ENCODE measurements at regions not wholly inside any gene's neighbourhood (a gene's known extent, or its start where the extent isn't known, plus 50 kb on each side); places are given as distances from the start of the nearest gene placed in this dataset.

DNA sequence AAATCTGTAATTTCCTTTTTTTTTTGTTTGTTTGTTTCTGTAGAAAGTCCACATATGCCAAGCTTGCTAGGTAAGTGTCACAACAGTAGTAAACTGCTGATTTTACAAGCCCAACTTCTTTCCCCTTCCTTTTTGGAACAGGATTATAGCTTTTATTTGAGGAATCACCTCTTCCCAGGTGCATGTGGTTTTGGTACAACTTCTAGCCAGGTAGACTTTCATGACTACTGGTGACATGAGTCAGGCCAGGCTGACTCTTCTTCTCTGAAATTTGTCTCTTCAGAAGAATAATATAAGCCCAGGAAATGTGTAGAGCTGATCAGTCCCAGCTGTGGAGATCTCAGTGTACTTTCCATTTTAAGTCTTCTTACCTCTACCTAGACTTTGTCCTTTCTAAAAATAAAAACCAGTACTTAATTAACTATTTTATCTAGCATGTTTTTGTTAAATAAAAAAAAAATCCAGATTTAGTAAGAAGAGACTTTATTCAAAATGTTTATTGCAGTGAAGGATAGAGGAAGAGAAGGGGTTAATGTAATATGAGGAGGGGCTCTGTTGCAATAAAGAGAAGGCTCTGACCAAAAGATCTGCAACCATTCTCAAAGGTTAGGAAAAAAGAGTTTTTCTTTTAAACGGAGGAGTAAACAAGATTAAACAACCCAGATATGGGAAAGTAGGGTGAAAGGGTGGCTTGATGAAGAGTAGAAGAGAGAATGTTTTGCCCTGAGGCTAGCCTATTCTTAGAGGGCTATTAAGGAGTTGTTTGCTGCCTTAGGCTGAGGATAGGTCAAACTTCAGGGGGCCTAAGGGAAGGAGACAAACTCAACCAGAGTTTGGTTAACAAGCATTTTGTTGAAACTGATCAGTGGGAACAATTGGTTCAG lies 664.2 kb downstream of the SORCS1 start:
- H3K9me2 ChIP-seq (replicated peaks; ENCODE audit: insufficient read depth, low read length), result no peaks in the 10 kb centered on the region
- no peak overlapping the region for H3K9ac ChIP-seq (ENCODE audit: low read length)
- DNase-seq, result no peak
- H3K79me2 ChIP-seq (ENCODE audit: low read length), result no peaks in the 10 kb centered on the region
- H3K27ac ChIP-seq (ENCODE audit: low read length), result no peak overlapping the region
- H3K9me3 ChIP-seq (replicated peaks; ENCODE audit: insufficient read depth, low read length), result no peaks in the 10 kb centered on the region; the same call in 1 of the 2 replicates
- H3F3A ChIP-seq (ENCODE audit: insufficient read depth, low read length), result no peaks in the 10 kb centered on the region
- no peak for TF ChIP-seq EZH2 (optimal IDR thresholded peaks at IDR 0.05; ENCODE audit: low read depth, low read length)
- TF ChIP-seq, protein P1, sequence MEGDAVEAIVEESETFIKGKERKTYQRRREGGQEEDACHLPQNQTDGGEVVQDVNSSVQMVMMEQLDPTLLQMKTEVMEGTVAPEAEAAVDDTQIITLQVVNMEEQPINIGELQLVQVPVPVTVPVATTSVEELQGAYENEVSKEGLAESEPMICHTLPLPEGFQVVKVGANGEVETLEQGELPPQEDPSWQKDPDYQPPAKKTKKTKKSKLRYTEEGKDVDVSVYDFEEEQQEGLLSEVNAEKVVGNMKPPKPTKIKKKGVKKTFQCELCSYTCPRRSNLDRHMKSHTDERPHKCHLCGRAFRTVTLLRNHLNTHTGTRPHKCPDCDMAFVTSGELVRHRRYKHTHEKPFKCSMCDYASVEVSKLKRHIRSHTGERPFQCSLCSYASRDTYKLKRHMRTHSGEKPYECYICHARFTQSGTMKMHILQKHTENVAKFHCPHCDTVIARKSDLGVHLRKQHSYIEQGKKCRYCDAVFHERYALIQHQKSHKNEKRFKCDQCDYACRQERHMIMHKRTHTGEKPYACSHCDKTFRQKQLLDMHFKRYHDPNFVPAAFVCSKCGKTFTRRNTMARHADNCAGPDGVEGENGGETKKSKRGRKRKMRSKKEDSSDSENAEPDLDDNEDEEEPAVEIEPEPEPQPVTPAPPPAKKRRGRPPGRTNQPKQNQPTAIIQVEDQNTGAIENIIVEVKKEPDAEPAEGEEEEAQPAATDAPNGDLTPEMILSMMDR (IDR thresholded peaks at IDR 0.05; ENCODE audit: low read length), result no peak
- TF ChIP-seq EZH2phosphoT487 (IDR thresholded peaks at IDR 0.05; ENCODE audit: low read length), result no peak
- H3K4me3 ChIP-seq (ENCODE audit: low read length), result no peak overlapping the region
- H3K36me3 ChIP-seq (replicated peaks; ENCODE audit: insufficient read depth, low read length), result no peaks in the 10 kb centered on the region
- no peak overlapping the region for H3K4me2 ChIP-seq (ENCODE audit: low read depth, low read length)
- no peak overlapping the region for H2AFZ ChIP-seq (ENCODE audit: low read length)
- no peaks in the 10 kb centered on the region for H3K4me1 ChIP-seq (ENCODE audit: low read length)
- H4K20me1 ChIP-seq (ENCODE audit: insufficient read depth, low read length), result no peaks in the 10 kb centered on the region
- H3K27me3 ChIP-seq (replicated peaks; ENCODE audit: insufficient read depth, low read length), result no peaks in the 10 kb centered on the region

DNA sequence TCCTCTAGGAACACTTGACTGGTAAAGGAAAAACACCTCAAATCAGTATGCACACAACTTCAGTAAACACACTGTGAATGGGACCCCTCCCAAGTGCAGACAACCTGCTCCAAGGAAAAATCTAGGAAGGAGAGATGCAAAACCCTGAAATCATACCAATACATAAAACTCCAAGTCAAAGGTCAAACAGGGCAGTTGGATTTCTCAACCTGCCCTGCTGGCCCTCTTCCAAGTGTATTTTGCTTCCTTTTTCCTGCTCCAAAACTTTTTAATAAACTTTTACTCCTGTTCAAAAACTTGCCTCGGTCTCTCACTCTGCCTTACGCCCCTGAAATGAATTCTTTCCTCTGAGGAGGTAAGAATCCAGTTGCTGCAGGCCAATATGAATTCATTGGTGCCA lies 665.1 kb downstream of the SORCS1 start:
- Histone ChIP-seq H3K4me3 (ENCODE audit: low read length) (no peak overlapping the region), H3K9me2 (replicated peaks; ENCODE audit: insufficient read depth, low read length) (no peaks in the 10 kb centered on the region), H3K27ac (ENCODE audit: low read length) (no peak overlapping the region), H3K79me2 (ENCODE audit: low read length) (no peaks in the 10 kb centered on the region), H3F3A (ENCODE audit: insufficient read depth, low read length) (no peaks in the 10 kb centered on the region), H3K9ac (ENCODE audit: low read length) (no peak overlapping the region), H3K4me1 (ENCODE audit: low read length) (no peaks in the 10 kb centered on the region), H3K36me3 (replicated peaks; ENCODE audit: insufficient read depth, low read length) (no peaks in the 10 kb centered on the region), H3K9me3 (replicated peaks; ENCODE audit: insufficient read depth, low read length) (no peaks in the 10 kb centered on the region; the same call in 1 of the 2 replicates), H3K4me2 (ENCODE audit: low read depth, low read length) (no peak overlapping the region), H3K27me3 (replicated peaks; ENCODE audit: insufficient read depth, low read length) (no peaks in the 10 kb centered on the region), H4K20me1 (ENCODE audit: insufficient read depth, low read length) (no peaks in the 10 kb centered on the region), H2AFZ (ENCODE audit: low read length) (no peak overlapping the region)
- DNase-seq, result no peak
- TF ChIP-seq EZH2 (optimal IDR thresholded peaks at IDR 0.05; ENCODE audit: low read depth, low read length) (no peak), EZH2phosphoT487 (IDR thresholded peaks at IDR 0.05; ENCODE audit: low read length) (no peak)
- TF ChIP-seq, protein P1 (IDR thresholded peaks at IDR 0.05; ENCODE audit: low read length), result no peak

DNA sequence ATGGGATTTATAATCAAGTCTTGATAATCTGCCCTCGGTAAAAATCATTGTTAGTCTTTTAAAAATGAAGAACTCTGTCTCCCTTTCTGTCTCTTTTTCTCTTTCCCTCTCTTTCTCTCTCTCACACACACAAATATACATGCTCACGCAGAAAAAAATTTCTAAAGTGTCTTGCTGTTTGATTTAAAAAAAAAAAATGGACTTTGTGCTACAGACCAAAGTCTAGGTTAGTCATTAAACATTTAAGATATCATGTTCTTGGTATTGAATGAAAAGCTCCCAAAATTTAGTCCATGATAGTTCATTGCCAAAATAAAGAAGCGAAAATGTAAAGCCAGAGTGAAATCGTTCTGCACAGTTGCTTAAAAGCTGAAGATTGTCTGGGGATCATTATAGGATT lies 665.8 kb downstream of the SORCS1 start:
- no peaks in the 10 kb centered on the region for H3K9me2 ChIP-seq (replicated peaks; ENCODE audit: insufficient read depth, low read length)
- no peak for TF ChIP-seq EZH2phosphoT487 (IDR thresholded peaks at IDR 0.05; ENCODE audit: low read length)
- no peak for TF ChIP-seq EZH2 (optimal IDR thresholded peaks at IDR 0.05; ENCODE audit: low read depth, low read length)
- TF ChIP-seq, protein P1 (IDR thresholded peaks at IDR 0.05; ENCODE audit: low read length), result no peak
- no peak overlapping the region for H2AFZ ChIP-seq (ENCODE audit: low read length)
- H3K79me2 ChIP-seq (ENCODE audit: low read length), result no peaks in the 10 kb centered on the region
- H3F3A ChIP-seq (ENCODE audit: insufficient read depth, low read length), result no peaks in the 10 kb centered on the region
- H3K27ac ChIP-seq (ENCODE audit: low read length), result no peak overlapping the region
- no peak overlapping the region for H3K4me3 ChIP-seq (ENCODE audit: low read length)
- no peaks in the 10 kb centered on the region for H3K36me3 ChIP-seq (replicated peaks; ENCODE audit: insufficient read depth, low read length)
- H3K4me2 ChIP-seq (ENCODE audit: low read depth, low read length), result no peak overlapping the region
- no peaks in the 10 kb centered on the region; the same call in 1 of the 2 replicates for H3K9me3 ChIP-seq (replicated peaks; ENCODE audit: insufficient read depth, low read length)
- H3K9ac ChIP-seq (ENCODE audit: low read length), result no peak overlapping the region
- no peaks in the 10 kb centered on the region for H3K4me1 ChIP-seq (ENCODE audit: low read length)
- no peaks in the 10 kb centered on the region for H4K20me1 ChIP-seq (ENCODE audit: insufficient read depth, low read length)
- H3K27me3 ChIP-seq (replicated peaks; ENCODE audit: insufficient read depth, low read length), result no peaks in the 10 kb centered on the region
- DNase-seq, result no peak

Measured in MM.1S (cell line).